ENCODE measurements at regions not wholly inside any gene's neighbourhood (a gene's known extent, or its start where the extent isn't known, plus 50 kb on each side); places are given as distances from the start of the nearest gene placed in this dataset.

DNA sequence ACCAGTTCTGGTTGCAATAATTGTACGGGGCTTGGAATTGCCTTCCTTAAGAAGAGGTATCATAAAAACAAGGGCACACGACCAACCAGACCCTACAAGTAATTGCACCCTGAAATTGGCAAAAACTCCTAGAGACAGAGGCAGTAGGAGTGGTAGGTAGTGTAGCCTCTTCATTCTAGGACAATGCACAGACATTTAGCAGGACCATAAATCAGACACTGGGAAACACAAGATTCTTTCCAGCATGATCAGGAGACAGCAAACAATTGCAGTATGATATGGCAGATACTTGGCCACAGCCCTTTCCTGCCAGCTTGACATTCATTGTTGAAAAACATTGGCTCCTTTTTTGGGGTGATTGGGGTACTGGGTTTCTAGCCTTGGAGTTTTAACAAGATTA, 186.6 kb upstream of the PIK3C3 start:
- H3K9me3 ChIP-seq (ENCODE audit: control insufficient read depth, insufficient read depth, low read length): no peaks in the 10 kb centered on the region
- H3K4me3 ChIP-seq (ENCODE audit: low read length): no peak overlapping the region
- H3K36me3 ChIP-seq (ENCODE audit: control insufficient read depth, low read length): no peaks in the 10 kb centered on the region
- H3K4me1 ChIP-seq (ENCODE audit: control insufficient read depth, low read length): no peaks in the 10 kb centered on the region
- H3K79me2 ChIP-seq (ENCODE audit: control insufficient read depth, low read length): no peaks in the 10 kb centered on the region
- no peak overlapping the region for H3K27ac ChIP-seq (ENCODE audit: low read depth, low read length)
- no peaks in the 10 kb centered on the region for H4K20me1 ChIP-seq (ENCODE audit: control insufficient read depth, insufficient read depth, low read depth, low read length)
- no peaks in the 10 kb centered on the region for H3K9me2 ChIP-seq (replicated peaks; ENCODE audit: control insufficient read depth, low read length)
- no peaks in the 10 kb centered on the region for H3K27me3 ChIP-seq (ENCODE audit: control insufficient read depth, low read length)
- no peak overlapping the region for H3K4me2 ChIP-seq (ENCODE audit: low read length)
- no peaks in the 10 kb centered on the region for H3F3A ChIP-seq (ENCODE audit: control insufficient read depth, insufficient read depth)
- TF ChIP-seq EZH2phosphoT487 (IDR thresholded peaks at IDR 0.05; ENCODE audit: borderline replicate concordance, low read length): no peak
- TF ChIP-seq, protein P1, sequence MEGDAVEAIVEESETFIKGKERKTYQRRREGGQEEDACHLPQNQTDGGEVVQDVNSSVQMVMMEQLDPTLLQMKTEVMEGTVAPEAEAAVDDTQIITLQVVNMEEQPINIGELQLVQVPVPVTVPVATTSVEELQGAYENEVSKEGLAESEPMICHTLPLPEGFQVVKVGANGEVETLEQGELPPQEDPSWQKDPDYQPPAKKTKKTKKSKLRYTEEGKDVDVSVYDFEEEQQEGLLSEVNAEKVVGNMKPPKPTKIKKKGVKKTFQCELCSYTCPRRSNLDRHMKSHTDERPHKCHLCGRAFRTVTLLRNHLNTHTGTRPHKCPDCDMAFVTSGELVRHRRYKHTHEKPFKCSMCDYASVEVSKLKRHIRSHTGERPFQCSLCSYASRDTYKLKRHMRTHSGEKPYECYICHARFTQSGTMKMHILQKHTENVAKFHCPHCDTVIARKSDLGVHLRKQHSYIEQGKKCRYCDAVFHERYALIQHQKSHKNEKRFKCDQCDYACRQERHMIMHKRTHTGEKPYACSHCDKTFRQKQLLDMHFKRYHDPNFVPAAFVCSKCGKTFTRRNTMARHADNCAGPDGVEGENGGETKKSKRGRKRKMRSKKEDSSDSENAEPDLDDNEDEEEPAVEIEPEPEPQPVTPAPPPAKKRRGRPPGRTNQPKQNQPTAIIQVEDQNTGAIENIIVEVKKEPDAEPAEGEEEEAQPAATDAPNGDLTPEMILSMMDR (IDR thresholded peaks at IDR 0.05; ENCODE audit: low read depth, low read length, poor library complexity, severe bottlenecking): no peak

DNA sequence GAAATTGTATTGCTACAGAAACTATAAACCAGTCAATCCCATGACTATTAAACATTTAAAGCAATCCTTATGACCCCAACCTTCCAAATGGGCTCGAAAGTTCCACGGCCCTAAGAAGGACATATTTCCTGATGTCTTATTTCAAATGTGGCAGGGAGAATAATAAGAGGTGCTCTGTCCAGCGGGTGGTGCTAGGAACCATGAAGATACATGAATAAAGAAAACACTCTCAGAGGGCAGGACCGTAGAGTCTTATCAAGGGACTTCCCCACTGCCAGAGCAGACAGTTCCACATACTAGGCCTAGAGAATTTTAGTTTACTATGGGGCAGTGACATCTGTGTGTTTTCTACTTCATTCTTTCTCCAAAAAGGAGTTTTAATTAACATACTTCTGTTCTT, 187.1 kb upstream of the PIK3C3 start:
- Histone ChIP-seq H3K9me3 (ENCODE audit: control insufficient read depth, insufficient read depth, low read length) (no peaks in the 10 kb centered on the region), H4K20me1 (ENCODE audit: control insufficient read depth, insufficient read depth, low read depth, low read length) (no peaks in the 10 kb centered on the region), H3K4me2 (ENCODE audit: low read length) (no peak overlapping the region), H3K27me3 (ENCODE audit: control insufficient read depth, low read length) (no peaks in the 10 kb centered on the region), H3F3A (ENCODE audit: control insufficient read depth, insufficient read depth) (no peaks in the 10 kb centered on the region), H3K4me1 (ENCODE audit: control insufficient read depth, low read length) (no peaks in the 10 kb centered on the region), H3K9me2 (replicated peaks; ENCODE audit: control insufficient read depth, low read length) (no peaks in the 10 kb centered on the region), H3K27ac (ENCODE audit: low read depth, low read length) (no peak overlapping the region), H3K4me3 (ENCODE audit: low read length) (no peak overlapping the region), H3K36me3 (ENCODE audit: control insufficient read depth, low read length) (no peaks in the 10 kb centered on the region), H3K79me2 (ENCODE audit: control insufficient read depth, low read length) (no peaks in the 10 kb centered on the region)
- no peak for TF ChIP-seq EZH2phosphoT487 (IDR thresholded peaks at IDR 0.05; ENCODE audit: borderline replicate concordance, low read length)
- TF ChIP-seq, protein P1 (IDR thresholded peaks at IDR 0.05; ENCODE audit: low read depth, low read length, poor library complexity, severe bottlenecking): no peak

DNA sequence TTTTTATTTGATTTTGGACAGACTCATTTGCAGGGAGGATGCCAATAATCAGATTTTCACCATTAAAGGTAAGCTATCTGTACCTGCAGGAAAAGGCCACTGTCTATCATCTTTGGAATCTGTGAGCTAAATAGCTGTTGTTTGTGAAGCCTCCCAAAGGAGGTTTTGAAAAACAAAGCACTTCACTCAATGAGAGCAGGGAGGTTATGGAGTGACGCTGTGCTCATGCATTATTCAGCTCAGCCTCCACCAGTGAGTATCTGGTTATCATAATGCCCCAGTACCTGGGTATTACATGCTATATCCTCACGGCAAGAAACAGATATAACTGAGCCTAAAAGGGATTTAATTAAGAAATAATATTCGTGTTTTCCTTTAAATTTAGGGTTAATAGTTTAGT, 189.6 kb upstream of the PIK3C3 start:
- Histone ChIP-seq H3K79me2 (ENCODE audit: control insufficient read depth, low read length) (no peaks in the 10 kb centered on the region), H3K4me2 (ENCODE audit: low read length) (no peak overlapping the region), H3K27me3 (ENCODE audit: control insufficient read depth, low read length) (no peaks in the 10 kb centered on the region), H3K9me2 (replicated peaks; ENCODE audit: control insufficient read depth, low read length) (no peaks in the 10 kb centered on the region), H3K9me3 (ENCODE audit: control insufficient read depth, insufficient read depth, low read length) (no peaks in the 10 kb centered on the region), H3K4me1 (ENCODE audit: control insufficient read depth, low read length) (no peaks in the 10 kb centered on the region), H3K36me3 (ENCODE audit: control insufficient read depth, low read length) (no peaks in the 10 kb centered on the region), H3K4me3 (ENCODE audit: low read length) (no peak overlapping the region), H3K27ac (ENCODE audit: low read depth, low read length) (no peak overlapping the region), H4K20me1 (ENCODE audit: control insufficient read depth, insufficient read depth, low read depth, low read length) (no peaks in the 10 kb centered on the region), H3F3A (ENCODE audit: control insufficient read depth, insufficient read depth) (no peaks in the 10 kb centered on the region)
- no peak for TF ChIP-seq EZH2phosphoT487 (IDR thresholded peaks at IDR 0.05; ENCODE audit: borderline replicate concordance, low read length)
- TF ChIP-seq, protein P1 (IDR thresholded peaks at IDR 0.05; ENCODE audit: low read depth, low read length, poor library complexity, severe bottlenecking): no peak

DNA sequence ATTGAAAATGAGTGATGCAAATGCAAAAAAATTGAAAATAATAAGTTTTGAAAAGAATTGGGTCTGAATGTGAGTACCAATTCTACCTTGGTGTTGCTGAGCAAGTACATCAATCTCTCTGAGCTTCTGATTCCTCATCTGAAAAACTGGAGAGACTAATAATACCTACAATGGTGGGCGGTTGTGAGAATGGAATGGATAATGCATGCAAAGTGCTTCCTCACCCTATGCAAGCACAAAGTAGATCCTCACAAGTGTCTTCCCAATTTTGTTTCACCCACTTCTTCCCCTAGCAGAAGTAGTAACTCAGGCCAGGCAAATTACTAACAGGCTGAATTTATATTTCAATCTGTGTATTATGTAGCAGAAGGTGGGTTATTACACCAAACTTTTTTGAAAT, 191.7 kb upstream of the PIK3C3 start:
- H3K36me3 ChIP-seq (ENCODE audit: control insufficient read depth, low read length): no peaks in the 10 kb centered on the region
- H3K4me3 ChIP-seq (ENCODE audit: low read length): no peak overlapping the region
- no peak overlapping the region for H3K4me2 ChIP-seq (ENCODE audit: low read length)
- no peaks in the 10 kb centered on the region for H3K9me3 ChIP-seq (ENCODE audit: control insufficient read depth, insufficient read depth, low read length)
- no peaks in the 10 kb centered on the region for H3K79me2 ChIP-seq (ENCODE audit: control insufficient read depth, low read length)
- no peaks in the 10 kb centered on the region for H3F3A ChIP-seq (ENCODE audit: control insufficient read depth, insufficient read depth)
- H3K9me2 ChIP-seq (replicated peaks; ENCODE audit: control insufficient read depth, low read length): no peaks in the 10 kb centered on the region
- TF ChIP-seq, protein P1 (IDR thresholded peaks at IDR 0.05; ENCODE audit: low read depth, low read length, poor library complexity, severe bottlenecking): no peak
- no peak for TF ChIP-seq EZH2phosphoT487 (IDR thresholded peaks at IDR 0.05; ENCODE audit: borderline replicate concordance, low read length)
- H3K27ac ChIP-seq (ENCODE audit: low read depth, low read length): no peak overlapping the region
- no peaks in the 10 kb centered on the region for H3K27me3 ChIP-seq (ENCODE audit: control insufficient read depth, low read length)
- H3K4me1 ChIP-seq (ENCODE audit: control insufficient read depth, low read length): no peaks in the 10 kb centered on the region
- no peaks in the 10 kb centered on the region for H4K20me1 ChIP-seq (ENCODE audit: control insufficient read depth, insufficient read depth, low read depth, low read length)

All from DOHH2 (cell line).